ENCODE measurements at regions not wholly inside any gene's neighbourhood (a gene's known extent, or its start where the extent isn't known, plus 50 kb on each side); places are given as distances from the start of the nearest gene placed in this dataset.

DNA sequence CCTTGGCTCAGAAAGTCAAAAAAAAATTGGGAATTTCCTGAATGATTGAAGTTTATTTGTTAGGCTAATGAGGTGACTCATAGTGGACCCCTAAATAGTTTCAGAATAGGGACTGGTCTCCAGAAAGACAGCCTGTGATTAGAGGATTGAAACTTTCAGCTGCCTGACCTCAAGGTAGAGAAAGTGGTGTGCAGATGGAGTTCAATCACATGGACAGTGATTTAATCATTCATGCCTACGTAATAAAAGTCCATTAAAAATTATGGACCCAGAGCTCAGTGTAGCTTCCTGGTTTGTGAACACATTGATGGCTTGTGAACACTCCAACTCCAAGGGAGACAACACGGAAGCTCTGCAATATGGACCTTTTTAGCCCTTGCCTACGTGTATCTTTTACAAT, 533.2 kb upstream of the PCDH9 start:
- FAIRE-seq, result no peak
- no peak for DNase-seq (ENCODE audit: low spot score)

GRCh38 chr13:67758975-67759374, 528.8 kb upstream of the PCDH9 start:
- no peak for FAIRE-seq
- no peak for DNase-seq (ENCODE audit: low spot score)

- DNase-seq (ENCODE audit: low spot score), result no peak
- no peak for FAIRE-seq
Measured at GRCh38 chr13:67754012-67754411, 523.9 kb upstream of the PCDH9 start.

DNA sequence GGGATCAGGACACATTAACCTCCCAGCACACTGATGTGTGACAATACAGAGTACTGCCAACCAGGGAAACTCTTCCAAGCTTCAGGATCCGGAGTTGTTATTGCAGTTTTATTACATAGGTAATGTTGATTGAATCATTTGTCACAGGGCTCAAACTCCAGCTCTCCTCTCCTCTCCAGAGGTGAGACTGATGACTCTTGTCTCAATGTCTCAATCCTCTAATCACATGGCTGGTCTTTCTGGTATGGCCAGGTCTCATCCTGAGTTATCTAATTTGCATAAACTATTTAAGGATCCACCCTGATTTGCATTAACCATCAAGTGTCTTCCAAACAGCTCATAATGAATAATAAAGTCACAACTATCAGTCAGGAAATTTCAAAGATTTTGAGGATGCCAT, 522.6 kb upstream of the PCDH9 start:
- no peak for FAIRE-seq

DNA sequence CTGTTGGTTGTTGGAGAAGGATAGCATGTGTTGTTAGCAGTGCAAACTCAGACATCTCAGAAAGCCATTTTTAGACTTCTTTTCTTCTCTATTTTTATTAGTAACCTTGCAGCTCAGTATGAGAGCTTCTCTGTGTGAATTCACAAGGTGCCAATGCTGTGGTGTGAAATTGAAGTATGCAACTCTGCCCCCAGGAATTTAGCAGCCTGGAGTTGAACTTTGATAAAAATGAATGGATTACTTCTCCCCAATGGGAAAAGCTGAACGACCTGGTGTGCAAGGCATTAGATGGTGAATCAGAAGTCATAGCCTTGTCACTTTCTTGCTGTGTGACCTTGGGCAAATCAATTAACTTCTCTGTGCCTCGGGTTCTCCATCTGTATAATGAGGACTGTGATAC, 512.3 kb upstream of the PCDH9 start:
- FAIRE-seq (no peak), DNase-seq (ENCODE audit: low spot score) (no peak)

More for the DNA sequence above, 522.6 kb upstream of the PCDH9 start:
- no peak for DNase-seq (ENCODE audit: low spot score)

GRCh38 chr13:67740871-67741535, 510.9 kb upstream of the PCDH9 start:
- DNase-seq (ENCODE audit: low spot score) (no peak), FAIRE-seq (no peak)

DNA sequence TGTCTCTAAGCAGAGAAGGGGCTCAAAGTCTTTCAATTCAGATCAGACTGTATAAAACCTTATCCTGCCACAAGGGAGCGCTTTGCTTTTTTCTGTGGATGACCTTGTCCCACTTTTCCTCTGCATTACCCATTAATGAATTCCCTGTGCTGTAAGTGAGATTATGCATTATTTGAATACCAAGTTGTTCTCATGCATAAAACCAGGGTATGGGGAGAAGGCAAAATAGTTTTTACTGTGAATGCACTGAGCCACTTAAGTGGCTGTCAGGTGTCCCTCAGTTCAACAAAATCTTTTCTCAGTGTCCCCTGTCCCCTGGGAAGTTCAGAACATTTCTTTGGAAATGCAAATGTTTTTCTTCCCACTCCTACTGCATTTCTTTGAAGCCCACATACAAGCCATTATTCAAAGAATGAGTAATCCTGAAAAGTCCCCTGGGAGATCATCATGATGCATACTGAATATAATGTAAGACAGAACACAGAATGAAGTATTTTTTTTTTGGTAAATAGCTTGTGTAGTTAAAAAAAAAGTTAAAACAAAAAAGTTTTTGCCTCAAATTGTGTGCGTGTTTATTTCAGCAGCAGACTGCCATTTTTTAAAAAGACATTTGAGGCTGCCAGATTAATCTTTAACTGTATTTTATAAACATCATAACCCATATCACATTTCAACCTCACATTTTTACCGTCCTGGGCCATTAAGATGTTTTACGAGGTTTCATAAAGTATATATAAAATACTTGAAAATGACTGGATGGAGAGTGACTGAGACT, 506.7 kb upstream of the PCDH9 start:
- no peak for FAIRE-seq

GRCh38 chr13:67735651-67736050, 505.5 kb upstream of the PCDH9 start:
- no peak for DNase-seq (ENCODE audit: low spot score)
- FAIRE-seq, result no peak

More for the DNA sequence above, 506.7 kb upstream of the PCDH9 start:
- DNase-seq (ENCODE audit: low spot score), result peak; percentile 41

DNA sequence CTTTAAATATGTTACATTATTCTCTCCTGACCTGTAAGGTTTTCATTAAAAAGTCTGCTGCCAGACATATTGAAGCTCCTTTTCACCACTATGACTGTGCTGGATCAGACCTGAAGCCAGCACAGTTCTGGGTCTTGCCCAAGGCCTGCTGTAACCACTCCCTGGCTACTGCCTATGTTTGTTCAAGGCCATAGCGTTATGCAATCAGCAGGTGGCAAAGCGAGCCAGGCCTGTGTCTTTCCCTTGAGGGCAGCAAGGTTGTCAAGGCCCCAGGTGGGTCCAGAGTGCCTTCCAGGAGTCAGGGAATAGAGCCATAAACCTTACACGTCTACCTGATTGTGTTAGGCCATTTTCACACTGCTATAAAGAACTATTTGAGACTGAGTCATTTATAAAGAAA, 496.8 kb upstream of the PCDH9 start:
- DNase-seq (ENCODE audit: low spot score) (no peak), FAIRE-seq (no peak)

DNA sequence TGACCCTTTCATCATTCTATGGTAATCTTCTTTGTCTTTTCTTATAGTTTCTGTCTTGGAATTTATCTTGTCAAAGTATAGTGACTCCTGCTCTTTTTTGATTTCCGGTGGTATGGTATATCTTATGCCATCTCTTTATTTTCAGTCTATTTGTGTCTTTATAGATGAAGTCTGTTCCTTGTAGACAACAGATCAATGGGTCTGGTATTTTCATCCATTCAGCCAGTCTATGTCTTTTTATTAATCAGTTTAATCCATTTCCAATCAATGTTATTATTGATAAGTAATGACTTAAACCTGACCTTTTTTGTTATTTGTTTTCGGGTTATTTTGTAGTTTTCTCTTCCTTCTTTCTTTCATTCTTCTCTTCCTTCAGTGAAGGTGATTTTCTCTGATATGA, 495.9 kb upstream of the PCDH9 start:
- FAIRE-seq, result no peak
- no peak for DNase-seq (ENCODE audit: low spot score)

- no peak for FAIRE-seq
- no peak for DNase-seq (ENCODE audit: low spot score)
Measured at GRCh38 chr13:67713571-67713970, 483.4 kb upstream of the PCDH9 start.

DNA sequence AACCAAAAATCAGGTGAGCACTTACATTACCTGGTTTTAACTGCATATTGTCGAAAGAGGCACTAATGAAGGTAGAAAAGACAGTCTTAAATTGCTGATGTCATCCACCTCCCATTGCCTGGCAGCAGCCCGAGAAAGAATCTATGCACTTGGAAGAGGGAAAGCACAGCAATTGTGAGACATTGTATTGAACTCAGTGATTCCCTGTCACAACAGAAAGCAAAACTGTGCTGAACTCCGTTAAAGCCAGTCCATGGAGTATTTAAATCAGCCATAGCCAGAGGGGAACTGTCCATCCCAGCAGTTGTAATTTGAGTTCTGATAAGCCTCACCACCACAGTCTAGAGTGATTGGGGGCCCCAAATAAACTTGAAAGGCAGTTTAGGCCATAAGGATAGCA, 466.6 kb upstream of the PCDH9 start:
- no peak for FAIRE-seq
- no peak for DNase-seq (ENCODE audit: low spot score)

- FAIRE-seq (no peak), DNase-seq (ENCODE audit: low spot score) (no peak)
Measured at GRCh38 chr13:67664502-67664901, 434.4 kb upstream of the PCDH9 start.

DNA sequence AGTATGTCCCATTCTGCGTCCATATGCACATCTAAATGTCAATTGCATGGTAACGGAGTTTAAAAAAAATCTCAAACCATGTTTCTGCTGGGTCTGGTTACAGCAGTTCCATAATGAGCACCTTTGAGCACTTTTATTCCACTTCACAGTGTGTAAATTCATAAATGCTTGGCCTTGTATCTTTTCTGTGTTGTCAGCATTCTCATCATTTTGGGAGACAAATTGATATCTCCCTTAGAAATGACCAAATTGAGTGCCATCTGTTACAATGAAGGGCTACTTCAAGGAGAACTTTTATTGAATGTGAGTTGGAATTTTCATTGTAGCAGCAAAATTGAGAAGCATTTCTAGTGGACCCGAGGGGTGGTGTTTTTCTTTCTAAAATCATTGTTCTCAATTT, 432.9 kb upstream of the PCDH9 start:
- FAIRE-seq (no peak), DNase-seq (ENCODE audit: low spot score) (no peak)

DNA sequence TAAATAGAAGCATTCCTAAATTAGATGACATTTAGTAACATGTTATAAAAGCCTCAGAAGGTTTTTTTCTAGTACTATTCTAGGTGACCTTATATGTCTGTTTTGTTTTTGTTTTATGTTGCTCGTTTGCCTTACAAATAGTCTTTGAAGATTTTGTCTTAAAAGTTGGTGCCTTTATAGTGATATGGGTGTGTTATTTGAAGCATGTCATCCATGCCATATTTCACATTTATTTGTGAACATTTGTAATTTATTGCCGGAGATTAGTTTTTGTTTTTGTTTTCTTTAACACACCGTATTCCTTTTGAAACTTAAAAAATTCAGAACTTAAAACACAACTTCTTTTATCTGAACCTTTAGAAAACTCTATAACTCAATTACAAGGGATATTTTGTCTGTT, 422.8 kb upstream of the PCDH9 start:
- DNase-seq (ENCODE audit: low spot score), result no peak
- no peak for FAIRE-seq

GRCh38 chr13:67651908-67652465, 421.9 kb upstream of the PCDH9 start:
- FAIRE-seq (no peak), DNase-seq (ENCODE audit: low spot score) (no peak)

DNA sequence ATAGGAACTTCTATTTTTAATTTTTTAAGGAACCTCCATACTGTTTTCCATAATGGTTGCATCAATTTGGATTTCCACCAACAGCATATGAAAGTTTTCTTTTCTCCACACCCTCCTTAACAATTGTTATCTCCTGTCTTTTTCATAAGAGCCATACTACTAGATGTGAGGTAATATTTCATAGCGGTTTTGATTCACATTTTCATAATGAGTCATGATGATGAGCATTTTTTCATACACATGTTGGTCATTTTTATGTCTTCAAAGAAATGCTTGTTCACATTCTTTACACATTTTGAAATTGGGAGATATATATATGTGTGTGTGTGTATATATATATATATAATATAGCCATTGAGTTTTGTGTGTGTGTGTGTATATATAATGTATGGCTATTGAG, 420.3 kb upstream of the PCDH9 start:
- DNase-seq (ENCODE audit: low spot score), result no peak
- no peak for FAIRE-seq

GRCh38 chr13:67645874-67646467, 415.8 kb upstream of the PCDH9 start:
- FAIRE-seq, result no peak

GRCh38 chr13:67643516-67644055, 413.4 kb upstream of the PCDH9 start:
- DNase-seq (ENCODE audit: low spot score) (no peak), FAIRE-seq (no peak)

More at GRCh38 chr13:67645874-67646467, 415.8 kb upstream of the PCDH9 start:
- DNase-seq (ENCODE audit: low spot score), result no peak

- no peak for FAIRE-seq
Measured at GRCh38 chr13:67642657-67643056, 412.5 kb upstream of the PCDH9 start.

GRCh38 chr13:67635754-67636153, 405.6 kb upstream of the PCDH9 start:
- no peak for DNase-seq (ENCODE audit: low spot score)
- no peak for FAIRE-seq

More at GRCh38 chr13:67642657-67643056, 412.5 kb upstream of the PCDH9 start:
- DNase-seq (ENCODE audit: low spot score), result no peak

DNA sequence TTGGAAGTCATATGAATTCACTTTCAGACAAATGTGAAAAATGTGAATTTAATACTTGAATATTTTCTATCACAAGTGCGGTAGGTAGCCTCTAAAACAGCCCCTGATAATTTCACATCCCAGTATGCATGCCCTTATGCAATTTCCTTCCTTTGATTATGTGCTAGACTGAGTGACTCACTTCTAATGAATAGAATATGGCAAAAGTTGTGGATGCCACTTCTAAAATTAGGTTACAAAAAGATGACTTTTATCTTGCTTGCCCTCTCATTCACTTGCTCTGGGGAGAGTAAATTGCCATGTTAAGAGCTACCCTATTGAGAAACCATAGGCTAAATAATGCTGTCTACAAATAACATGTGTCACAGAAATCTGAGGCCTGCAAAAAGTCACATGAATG, 402.5 kb upstream of the PCDH9 start:
- DNase-seq (ENCODE audit: low spot score) (no peak), FAIRE-seq (no peak)
